GM10266 (cell line): ENCODE measurements at regions not wholly inside any gene's neighbourhood (a gene's known extent, or its start where the extent isn't known, plus 50 kb on each side); places are given as distances from the start of the nearest gene placed in this dataset.

Experiments
- DNase-seq: peaks from one replicate; pipeline ENCODE4 v3.0.0; 2012; ENCODE audit errors: extremely low spot score
- CTCF ChIP-seq: IDR thresholded peaks from 2 replicates; pipeline ENCODE4 v1.5.1; 2012; ENCODE audit warnings: mild to moderate bottlenecking, low read depth; ENCODE audit not compliant: control insufficient read depth, insufficient read depth; ENCODE audit errors: missing control alignments

GRCh38 chr5:30051976-30052375, 1141.5 kb upstream of the CDH6 start:
- no peak for TF ChIP-seq CTCF
- no peak for DNase-seq

- TF ChIP-seq CTCF, result no peak
- DNase-seq, result no peak
Measured at GRCh38 chr5:30050056-30050815, 1143.2 kb upstream of the CDH6 start.

DNA sequence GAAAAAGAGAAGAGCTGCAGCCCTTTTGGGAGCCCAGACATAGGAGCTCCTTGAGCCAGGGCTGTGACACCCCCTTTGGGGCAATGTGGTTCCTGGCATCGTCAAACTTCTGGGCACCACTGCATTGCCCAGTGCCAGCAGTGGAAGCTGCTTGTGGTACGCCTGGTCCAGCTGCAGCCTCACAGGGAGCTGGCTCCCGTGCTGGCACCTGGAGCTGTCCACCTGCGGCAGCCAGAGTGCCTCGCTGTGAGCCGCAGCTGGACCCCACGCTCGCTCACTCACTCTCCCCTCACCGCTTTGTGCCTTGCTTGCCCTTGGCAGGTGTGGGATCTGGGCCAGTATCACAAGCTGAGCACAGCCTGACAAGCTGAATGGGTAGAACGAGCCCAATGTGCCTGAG, 1150.8 kb upstream of the CDH6 start:
- no peak for DNase-seq

GRCh38 chr5:30041831-30042385, 1151.6 kb upstream of the CDH6 start:
- no peak for DNase-seq
- no peak for TF ChIP-seq CTCF

More for the DNA sequence above, 1150.8 kb upstream of the CDH6 start:
- no peak for TF ChIP-seq CTCF

GRCh38 chr5:30041291-30041690, 1152.2 kb upstream of the CDH6 start:
- no peak for DNase-seq
- no peak for TF ChIP-seq CTCF

DNA sequence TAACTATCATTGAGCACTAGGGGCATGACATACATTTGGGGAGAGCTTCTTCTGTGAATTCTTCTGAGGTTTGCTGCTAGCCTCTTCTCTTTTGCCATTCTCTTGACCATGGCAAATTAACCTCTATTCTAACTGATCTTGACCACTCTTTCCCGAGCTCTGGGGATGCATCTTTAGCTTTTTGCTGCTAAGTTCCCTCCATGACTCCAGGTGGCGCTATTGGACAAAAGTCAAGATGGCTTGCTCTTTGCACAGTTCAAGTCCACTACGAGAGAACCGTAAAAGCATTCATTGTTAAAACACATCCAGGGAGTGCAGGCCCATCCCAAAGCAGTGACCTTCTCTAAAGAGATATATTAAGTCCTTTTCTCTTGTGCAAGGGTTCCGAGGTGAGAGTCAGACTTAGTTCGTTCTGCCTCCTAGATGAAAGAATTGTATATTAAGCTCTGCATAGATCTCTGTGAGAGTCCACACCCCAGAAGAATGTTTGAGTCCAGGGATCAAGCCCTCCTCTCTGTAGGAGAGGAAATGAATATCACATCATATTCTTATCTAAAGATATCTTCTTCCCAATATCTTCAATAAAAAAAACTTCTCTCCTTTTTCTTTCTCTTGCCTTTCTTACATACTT, 1152.9 kb upstream of the CDH6 start:
- TF ChIP-seq CTCF, result peak; percentile 68
- DNase-seq, result peak; percentile 27

DNA sequence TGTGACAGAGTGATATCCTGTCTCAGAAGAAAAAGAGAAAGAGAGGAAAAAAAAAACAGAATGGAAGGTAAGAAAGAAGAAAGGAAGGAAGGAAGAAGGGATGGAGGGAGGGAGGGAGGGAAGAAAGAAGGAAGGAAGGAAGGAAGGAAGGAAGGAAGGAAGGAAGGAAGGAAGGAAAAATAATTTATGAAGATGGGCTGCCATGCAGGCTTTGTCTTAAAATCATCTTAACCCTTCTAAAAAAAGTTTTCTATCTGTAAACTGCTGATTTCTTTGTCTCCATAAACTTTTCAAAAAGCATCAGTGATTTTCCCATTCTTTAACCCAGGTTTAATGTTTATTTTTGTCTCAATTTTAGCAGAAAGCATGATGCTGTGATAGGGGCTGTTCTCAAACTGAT, 1154.1 kb upstream of the CDH6 start:
- no peak for DNase-seq
- TF ChIP-seq CTCF, result no peak
